ENCODE measurements at regions not wholly inside any gene's neighbourhood (a gene's known extent, or its start where the extent isn't known, plus 50 kb on each side); places are given as distances from the start of the nearest gene placed in this dataset.

DNA sequence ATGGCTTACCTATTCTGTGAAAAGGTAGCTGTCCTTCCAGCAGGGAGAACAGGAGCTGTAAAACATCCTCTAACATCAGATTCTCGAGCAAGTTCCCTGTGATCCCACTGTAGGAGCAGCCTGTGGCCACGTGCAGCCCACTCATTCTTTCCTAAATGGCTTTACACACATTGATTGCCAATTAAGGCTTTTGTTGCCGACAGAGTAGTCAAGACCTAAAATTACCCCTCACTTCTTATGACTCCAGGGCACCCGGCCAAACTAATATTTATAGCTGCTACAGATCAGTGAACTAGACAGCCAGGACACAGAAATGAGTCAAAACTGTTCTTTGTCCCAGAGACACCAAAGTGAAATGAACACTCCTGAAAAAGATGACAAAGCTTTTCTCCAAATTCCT is 832.1 kb downstream of the SORCS3 start:
- no peak overlapping the region for H3K9ac ChIP-seq (ENCODE audit: low read depth, low read length)
- WGBS = 85% methylated on average over 4 of the region's 4 CpGs

DNA sequence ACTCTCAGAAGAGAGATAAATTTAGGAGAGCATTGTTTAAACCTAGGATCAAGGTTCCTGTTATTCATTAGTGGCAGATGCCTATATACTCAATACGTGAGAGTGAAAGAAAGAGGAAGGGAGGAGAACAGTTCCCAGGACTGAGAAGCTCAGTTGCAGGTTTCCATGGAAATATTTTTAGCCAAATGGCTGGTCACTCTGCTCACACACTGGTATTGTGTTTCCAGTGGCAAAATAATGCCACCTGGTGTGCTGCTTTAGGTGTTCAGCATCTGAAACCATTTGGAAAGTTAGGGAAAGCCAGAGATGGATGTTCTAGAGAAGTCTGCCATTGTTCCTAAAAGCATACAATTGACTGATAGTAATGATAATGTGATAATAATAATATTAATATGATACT is 827.7 kb downstream of the SORCS3 start:
- no peak overlapping the region for H3K4me3 ChIP-seq (ENCODE audit: low read length)
- no peaks in the 10 kb centered on the region for H3K4me1 ChIP-seq (ENCODE audit: insufficient read depth, low read length)
- no peak overlapping the region for H3K9ac ChIP-seq (ENCODE audit: low read depth, low read length)
- H3K27me3 ChIP-seq (ENCODE audit: insufficient read depth, low read length) = no peaks in the 10 kb centered on the region
- no peaks in the 10 kb centered on the region for H3K9me3 ChIP-seq (ENCODE audit: insufficient read depth, low read depth, low read length)
- H3K36me3 ChIP-seq (ENCODE audit: insufficient read depth, low read length) = no peaks in the 10 kb centered on the region
- no peak overlapping the region for H3K27ac ChIP-seq (ENCODE audit: low read depth, low read length)
- WGBS = 79% methylated on average over 1 of the region's 1 CpG

More for the DNA sequence above, 832.1 kb downstream of the SORCS3 start:
- Histone ChIP-seq H3K4me3 (ENCODE audit: low read length) (no peak overlapping the region), H3K4me1 (ENCODE audit: insufficient read depth, low read length) (no peaks in the 10 kb centered on the region), H3K9me3 (ENCODE audit: insufficient read depth, low read depth, low read length) (no peaks in the 10 kb centered on the region), H3K27me3 (ENCODE audit: insufficient read depth, low read length) (no peaks in the 10 kb centered on the region), H3K27ac (ENCODE audit: low read depth, low read length) (no peak overlapping the region), H3K36me3 (ENCODE audit: insufficient read depth, low read length) (no peaks in the 10 kb centered on the region)

DNA sequence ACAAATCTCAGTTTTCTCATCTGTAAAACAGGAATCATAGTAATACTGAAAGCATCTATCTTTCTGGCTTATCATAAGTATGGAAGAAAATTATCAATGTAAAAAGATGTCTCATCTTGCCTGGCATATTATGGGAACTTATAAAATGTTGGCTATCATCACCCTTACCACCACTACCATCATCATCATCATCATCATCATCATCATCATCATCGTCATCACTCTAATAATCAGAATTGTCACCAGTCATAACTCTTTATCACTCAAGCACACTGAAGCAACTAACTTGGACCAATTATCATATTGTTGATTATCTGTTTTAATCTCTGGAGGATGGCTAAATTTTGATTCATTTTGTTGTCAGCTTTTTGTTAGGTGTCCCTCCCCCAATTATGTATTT is 825.4 kb downstream of the SORCS3 start:
- H3K27ac ChIP-seq (ENCODE audit: low read depth, low read length) = no peak overlapping the region
- H3K4me1 ChIP-seq (ENCODE audit: insufficient read depth, low read length) = no peaks in the 10 kb centered on the region
- H3K9ac ChIP-seq (ENCODE audit: low read depth, low read length) = no peak overlapping the region
- H3K4me3 ChIP-seq (ENCODE audit: low read length) = no peak overlapping the region
- H3K9me3 ChIP-seq (ENCODE audit: insufficient read depth, low read depth, low read length) = no peaks in the 10 kb centered on the region
- WGBS = 100% methylated on average over 1 of the region's 1 CpG
- no peaks in the 10 kb centered on the region for H3K36me3 ChIP-seq (ENCODE audit: insufficient read depth, low read length)
- H3K27me3 ChIP-seq (ENCODE audit: insufficient read depth, low read length) = no peaks in the 10 kb centered on the region

DNA sequence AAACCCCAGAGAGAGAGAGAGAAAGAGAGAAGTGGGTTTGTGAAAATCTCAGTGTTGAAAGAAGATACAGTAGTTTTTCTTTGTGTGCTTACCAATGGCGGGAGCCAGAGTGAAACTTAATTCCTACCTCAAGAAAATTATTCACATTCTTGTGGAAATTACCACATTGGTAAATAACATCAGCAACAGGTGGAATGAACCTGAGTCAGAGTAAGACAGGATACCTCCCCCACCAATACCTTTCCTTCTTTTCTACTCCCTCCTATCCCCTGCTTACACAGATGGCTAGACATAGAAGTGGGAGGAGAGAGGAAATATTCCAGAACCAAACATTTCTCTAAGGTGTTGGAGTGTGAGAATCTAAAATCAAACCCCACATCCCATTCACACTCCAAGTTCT is 793.9 kb downstream of the SORCS3 start:
- H3K27ac ChIP-seq (ENCODE audit: low read depth, low read length) = no peak overlapping the region; the same call in 1 of the 2 replicates
- no peaks in the 10 kb centered on the region for H3K4me1 ChIP-seq (ENCODE audit: insufficient read depth, low read length)
- H3K4me3 ChIP-seq (ENCODE audit: low read length) = no peak overlapping the region
- H3K9me3 ChIP-seq (ENCODE audit: insufficient read depth, low read depth, low read length) = peaks cover 7% of the 10 kb centered on the region; the same call in 1 of the 2 replicates
- H3K36me3 ChIP-seq (ENCODE audit: insufficient read depth, low read length) = no peaks in the 10 kb centered on the region
- no peaks in the 10 kb centered on the region for H3K27me3 ChIP-seq (ENCODE audit: insufficient read depth, low read length)
- H3K9ac ChIP-seq (ENCODE audit: low read depth, low read length) = no peak overlapping the region
- no CpG with 5 or more reads among the region's 1 CpG for WGBS

DNA sequence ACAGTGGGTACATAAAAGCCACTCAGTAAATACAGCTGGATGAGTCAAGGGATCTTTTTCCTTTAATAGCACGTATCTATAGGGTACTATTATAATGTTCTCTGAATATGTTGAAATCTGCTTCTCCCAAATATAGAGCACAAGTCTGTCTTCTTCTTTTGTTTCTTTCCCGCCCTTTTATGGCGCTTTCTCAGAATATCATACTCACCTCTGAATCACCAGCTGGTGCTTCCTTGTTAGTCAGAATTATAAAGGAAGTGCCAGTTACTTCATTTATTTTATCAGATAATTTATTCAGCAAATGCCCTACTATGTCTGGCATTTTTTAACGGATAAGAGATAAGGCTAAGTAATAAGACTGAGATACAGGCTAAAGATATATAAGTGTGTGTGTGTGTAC is 772.9 kb downstream of the SORCS3 start:
- Histone ChIP-seq H3K9ac (ENCODE audit: low read depth, low read length) (no peak overlapping the region), H3K4me3 (ENCODE audit: low read length) (no peak overlapping the region), H3K4me1 (ENCODE audit: insufficient read depth, low read length) (no peaks in the 10 kb centered on the region), H3K36me3 (ENCODE audit: insufficient read depth, low read length) (no peaks in the 10 kb centered on the region), H3K27me3 (ENCODE audit: insufficient read depth, low read length) (no peaks in the 10 kb centered on the region), H3K9me3 (ENCODE audit: insufficient read depth, low read depth, low read length) (peaks cover 6% of the 10 kb centered on the region; the same call in 1 of the 2 replicates), H3K27ac (ENCODE audit: low read depth, low read length) (no peak overlapping the region)
- WGBS = 96% methylated on average over 1 of the region's 4 CpGs

DNA sequence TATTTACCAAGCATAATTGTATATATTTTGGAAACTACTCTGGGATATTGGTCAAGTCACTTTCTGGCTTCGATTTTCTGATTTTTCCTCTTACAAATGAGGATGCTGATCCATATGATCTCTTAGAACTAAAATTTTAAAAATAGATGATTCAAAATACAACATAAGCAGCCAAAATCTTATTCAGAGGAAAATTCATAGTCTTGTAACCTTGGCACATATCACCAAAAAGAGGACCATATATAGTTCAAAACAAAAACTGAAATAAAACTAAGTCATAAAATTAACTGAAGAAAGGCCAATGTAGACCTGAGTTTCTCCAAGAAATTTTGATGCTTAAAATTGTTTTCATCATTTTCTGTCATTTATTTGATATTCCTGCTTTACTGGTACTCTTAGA is 768.3 kb downstream of the SORCS3 start:
- Histone ChIP-seq H3K9me3 (ENCODE audit: insufficient read depth, low read depth, low read length) (peaks cover 7% of the 10 kb centered on the region; the same call in 1 of the 2 replicates), H3K9ac (ENCODE audit: low read depth, low read length) (no peak overlapping the region)
- no CpG with 5 or more reads among the region's 1 CpG for WGBS

DNA sequence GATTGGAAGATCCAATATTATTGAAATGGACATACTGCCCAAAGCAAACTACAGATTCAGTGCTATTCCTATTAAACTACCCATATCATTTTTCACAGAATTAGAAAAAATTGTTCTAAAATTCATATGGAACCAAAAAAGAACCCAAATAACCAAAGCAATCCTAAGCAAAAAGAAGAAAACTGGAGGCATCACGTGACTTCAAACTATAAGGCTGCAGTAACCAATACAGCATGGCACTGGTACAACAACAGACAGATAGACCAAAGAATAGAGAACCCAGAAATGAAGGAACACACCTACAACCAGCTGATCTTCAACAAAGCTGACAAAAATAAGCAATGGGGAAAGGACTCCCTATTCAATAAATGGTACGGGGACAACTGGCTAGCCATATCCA is 765.4 kb downstream of the SORCS3 start:
- H3K4me1 ChIP-seq (ENCODE audit: insufficient read depth, low read length) = no peaks in the 10 kb centered on the region
- no peak overlapping the region for H3K27ac ChIP-seq (ENCODE audit: low read depth, low read length)
- WGBS = 98% methylated on average over 2 of the region's 2 CpGs
- H3K4me3 ChIP-seq (ENCODE audit: low read length) = no peak overlapping the region
- no peaks in the 10 kb centered on the region for H3K27me3 ChIP-seq (ENCODE audit: insufficient read depth, low read length)
- peaks cover 7% of the 10 kb centered on the region; the same call in 1 of the 2 replicates for H3K9me3 ChIP-seq (ENCODE audit: insufficient read depth, low read depth, low read length)
- no peak overlapping the region for H3K9ac ChIP-seq (ENCODE audit: low read depth, low read length)
- no peaks in the 10 kb centered on the region for H3K36me3 ChIP-seq (ENCODE audit: insufficient read depth, low read length)

More for the DNA sequence above, 768.3 kb downstream of the SORCS3 start:
- H3K27ac ChIP-seq (ENCODE audit: low read depth, low read length) = no peak overlapping the region
- H3K36me3 ChIP-seq (ENCODE audit: insufficient read depth, low read length) = no peaks in the 10 kb centered on the region
- H3K4me3 ChIP-seq (ENCODE audit: low read length) = no peak overlapping the region
- no peaks in the 10 kb centered on the region for H3K27me3 ChIP-seq (ENCODE audit: insufficient read depth, low read length)
- H3K4me1 ChIP-seq (ENCODE audit: insufficient read depth, low read length) = no peaks in the 10 kb centered on the region

DNA sequence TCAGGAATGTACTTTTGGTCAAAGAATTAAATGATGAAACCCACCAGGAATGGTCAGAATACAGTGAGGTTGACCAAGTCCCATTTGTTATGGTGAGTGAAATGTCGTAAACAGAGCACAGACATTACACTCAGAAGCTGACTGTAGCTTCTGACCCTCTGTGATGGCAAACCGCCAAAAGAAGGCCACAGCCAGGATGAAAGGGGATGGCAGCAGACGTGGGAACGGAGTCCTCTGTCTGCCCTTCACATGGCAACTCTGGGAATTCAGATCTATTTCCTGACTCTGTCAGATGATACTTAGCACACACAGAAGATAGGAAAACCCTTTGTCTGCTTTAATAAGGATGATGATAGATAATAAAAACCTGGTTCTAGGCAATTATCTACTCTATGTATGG is 757.1 kb downstream of the SORCS3 start:
- Histone ChIP-seq H3K4me1 (ENCODE audit: insufficient read depth, low read length) (no peaks in the 10 kb centered on the region), H3K9me3 (ENCODE audit: insufficient read depth, low read depth, low read length) (no peaks in the 10 kb centered on the region), H3K9ac (ENCODE audit: low read depth, low read length) (no peak overlapping the region), H3K36me3 (ENCODE audit: insufficient read depth, low read length) (no peaks in the 10 kb centered on the region), H3K4me3 (ENCODE audit: low read length) (no peak overlapping the region), H3K27me3 (ENCODE audit: insufficient read depth, low read length) (no peaks in the 10 kb centered on the region), H3K27ac (ENCODE audit: low read depth, low read length) (no peak overlapping the region)
- 86% methylated on average over 4 of the region's 4 CpGs for WGBS

DNA sequence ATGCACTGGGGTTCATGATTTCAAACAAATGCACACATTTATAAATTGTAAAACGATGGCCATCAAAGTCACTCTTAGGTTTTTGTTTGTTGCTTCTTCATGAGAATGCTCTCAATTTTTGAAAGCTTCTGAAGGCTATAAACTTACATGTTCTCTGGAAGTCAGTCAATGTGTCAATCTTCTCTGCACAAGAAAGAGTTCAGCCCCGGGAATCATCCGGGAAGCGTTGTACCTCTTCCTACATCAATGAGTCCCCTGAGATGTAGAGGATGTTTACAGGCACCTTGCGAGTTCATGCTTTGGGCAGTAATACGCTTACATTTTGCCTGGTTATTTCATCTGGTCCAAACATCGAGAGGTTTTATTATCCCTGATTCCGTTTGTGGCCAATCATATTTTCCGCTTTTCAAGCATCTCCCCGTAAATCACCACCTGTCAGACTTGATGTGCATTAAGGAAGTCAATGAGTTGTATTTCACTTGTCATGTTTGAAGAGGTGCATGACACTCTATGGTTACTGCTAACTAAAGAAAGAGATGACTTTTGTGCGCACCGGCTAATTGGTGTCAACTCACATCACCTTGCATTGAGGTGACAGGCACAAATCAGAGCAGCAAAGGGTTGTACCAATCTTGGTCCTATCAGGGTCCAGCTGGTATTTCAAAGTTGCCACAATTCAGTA is 750.7 kb downstream of the SORCS3 start:
- no peaks in the 10 kb centered on the region for H3K9me3 ChIP-seq (ENCODE audit: insufficient read depth, low read depth, low read length)
- no peak overlapping the region for H3K27ac ChIP-seq (ENCODE audit: low read depth, low read length)
- H3K36me3 ChIP-seq (ENCODE audit: insufficient read depth, low read length) = no peaks in the 10 kb centered on the region
- no peak overlapping the region for H3K4me3 ChIP-seq (ENCODE audit: low read length)
- H3K9ac ChIP-seq (ENCODE audit: low read depth, low read length) = no peak overlapping the region
- H3K4me1 ChIP-seq (ENCODE audit: insufficient read depth, low read length) = no peaks in the 10 kb centered on the region
- 95% methylated on average over 12 of the region's 12 CpGs for WGBS
- no peaks in the 10 kb centered on the region for H3K27me3 ChIP-seq (ENCODE audit: insufficient read depth, low read length)

DNA sequence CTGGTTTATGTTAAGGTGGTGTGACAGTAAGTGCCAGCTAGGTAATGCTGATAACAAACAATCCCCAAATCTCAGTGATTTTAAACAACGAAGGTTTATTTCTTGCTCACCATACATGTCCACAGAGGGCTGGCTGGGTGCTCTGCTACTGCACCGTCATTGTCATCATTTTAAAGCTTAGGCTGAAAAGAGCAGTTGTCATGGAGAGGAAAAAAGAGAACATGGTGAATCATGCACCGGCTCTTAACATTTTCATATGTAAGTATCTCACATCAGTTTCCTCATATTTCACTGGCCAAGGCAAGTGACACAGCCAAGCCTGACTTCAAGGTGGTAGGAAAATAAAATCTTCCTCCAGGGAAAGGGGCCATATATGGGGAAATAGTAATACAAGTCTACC is 746.9 kb downstream of the SORCS3 start:
- H3K4me3 ChIP-seq (ENCODE audit: low read length) = no peak overlapping the region
- 94% methylated on average over 2 of the region's 3 CpGs for WGBS
- no peak overlapping the region for H3K9ac ChIP-seq (ENCODE audit: low read depth, low read length)
- no peaks in the 10 kb centered on the region for H3K4me1 ChIP-seq (ENCODE audit: insufficient read depth, low read length)
- no peak overlapping the region for H3K27ac ChIP-seq (ENCODE audit: low read depth, low read length)
- no peaks in the 10 kb centered on the region for H3K9me3 ChIP-seq (ENCODE audit: insufficient read depth, low read depth, low read length)
- H3K27me3 ChIP-seq (ENCODE audit: insufficient read depth, low read length) = no peaks in the 10 kb centered on the region
- H3K36me3 ChIP-seq (ENCODE audit: insufficient read depth, low read length) = no peaks in the 10 kb centered on the region

DNA sequence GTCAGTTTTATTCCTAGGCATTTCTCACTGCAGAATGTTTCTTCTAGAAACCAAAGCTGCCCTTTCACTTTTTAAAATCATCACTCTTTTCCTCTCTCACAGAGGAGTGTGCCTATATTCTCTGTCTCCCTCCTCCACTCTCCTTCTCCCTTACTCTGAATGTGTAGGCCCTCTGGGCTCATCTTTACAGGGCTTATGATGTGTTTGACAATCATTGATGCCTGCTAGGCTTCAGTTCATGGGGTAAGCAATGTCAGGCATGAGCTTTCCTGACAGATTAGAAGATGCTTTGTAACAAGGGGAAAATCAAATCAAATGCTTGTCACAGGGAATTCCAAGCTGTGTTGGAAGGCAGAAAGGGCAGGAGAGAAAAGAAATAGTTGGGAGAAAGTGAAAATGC is 742.9 kb downstream of the SORCS3 start:
- H3K9me3 ChIP-seq (ENCODE audit: insufficient read depth, low read depth, low read length) = no peaks in the 10 kb centered on the region
- H3K4me1 ChIP-seq (ENCODE audit: insufficient read depth, low read length) = no peaks in the 10 kb centered on the region
- H3K36me3 ChIP-seq (ENCODE audit: insufficient read depth, low read length) = no peaks in the 10 kb centered on the region
- no peak overlapping the region for H3K4me3 ChIP-seq (ENCODE audit: low read length)
- H3K9ac ChIP-seq (ENCODE audit: low read depth, low read length) = no peak overlapping the region
- H3K27me3 ChIP-seq (ENCODE audit: insufficient read depth, low read length) = no peaks in the 10 kb centered on the region
- no peak overlapping the region for H3K27ac ChIP-seq (ENCODE audit: low read depth, low read length)

DNA sequence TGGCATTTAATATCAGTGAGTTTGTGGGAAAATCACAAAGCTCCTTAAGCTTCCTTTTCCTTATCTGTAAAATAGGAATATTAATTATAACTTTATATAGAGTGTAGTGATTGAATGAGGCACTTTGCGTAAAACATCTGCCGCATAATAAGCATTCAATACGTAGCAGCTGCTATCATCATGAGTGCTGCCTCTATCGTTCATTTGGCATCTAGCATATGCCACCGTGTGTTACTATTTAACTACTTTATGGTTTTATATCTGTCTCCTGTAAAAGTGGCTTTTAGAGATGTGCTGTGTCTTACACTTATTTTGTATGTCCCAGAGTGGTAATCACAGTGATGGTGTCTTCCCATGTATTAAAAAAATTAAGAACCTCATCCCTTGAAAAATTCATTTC is 729.6 kb downstream of the SORCS3 start:
- no peak overlapping the region for H3K27ac ChIP-seq (ENCODE audit: low read depth, low read length)
- H3K4me3 ChIP-seq (ENCODE audit: low read length) = no peak overlapping the region
- H3K4me1 ChIP-seq (ENCODE audit: insufficient read depth, low read length) = no peaks in the 10 kb centered on the region
- WGBS = 94% methylated on average over 5 of the region's 5 CpGs
- no peaks in the 10 kb centered on the region for H3K9me3 ChIP-seq (ENCODE audit: insufficient read depth, low read depth, low read length)
- no peaks in the 10 kb centered on the region for H3K27me3 ChIP-seq (ENCODE audit: insufficient read depth, low read length)
- H3K36me3 ChIP-seq (ENCODE audit: insufficient read depth, low read length) = no peaks in the 10 kb centered on the region
- no peak overlapping the region for H3K9ac ChIP-seq (ENCODE audit: low read depth, low read length)

Measured in HUES64 (cell line).